NCI-H2171 (cell line): ENCODE measurements at regions not wholly inside any gene's neighbourhood (a gene's known extent, or its start where the extent isn't known, plus 50 kb on each side); places are given as distances from the start of the nearest gene placed in this dataset.
"Not testable (repeated sequence)": the region's sequence is repeated elsewhere in the genome, so short reads cannot be mapped to it uniquely, and the experiment has no call there.

Experiments
- DNase-seq: peaks from one replicate; lab custom pipeline; 2025; lab: John Stamatoyannopoulos, UW

- no peak for DNase-seq
Measured at GRCh38 chr9:20238921-20239320, 383.4 kb downstream of the MLLT3 start.

DNA sequence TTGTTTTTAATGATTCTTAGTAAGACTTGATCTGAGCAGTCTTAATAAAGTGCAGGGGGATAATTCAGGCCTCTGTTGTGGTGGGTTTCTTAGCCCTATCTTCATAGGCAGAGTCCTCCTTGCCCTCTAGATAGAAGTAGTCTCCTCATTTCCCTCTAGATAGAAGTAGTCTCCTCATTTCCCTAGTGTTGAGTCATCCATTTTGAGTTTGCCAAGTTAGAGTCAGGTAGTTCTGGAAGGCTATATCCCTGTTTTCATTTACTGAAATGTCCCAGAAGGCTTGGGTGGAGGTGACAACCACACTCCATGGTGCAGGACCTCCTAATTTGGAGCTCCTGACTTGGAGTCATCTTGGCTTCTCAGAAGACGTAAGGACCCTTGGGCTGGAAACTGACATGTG lies 384.6 kb downstream of the MLLT3 start:
- no peak for DNase-seq

DNA sequence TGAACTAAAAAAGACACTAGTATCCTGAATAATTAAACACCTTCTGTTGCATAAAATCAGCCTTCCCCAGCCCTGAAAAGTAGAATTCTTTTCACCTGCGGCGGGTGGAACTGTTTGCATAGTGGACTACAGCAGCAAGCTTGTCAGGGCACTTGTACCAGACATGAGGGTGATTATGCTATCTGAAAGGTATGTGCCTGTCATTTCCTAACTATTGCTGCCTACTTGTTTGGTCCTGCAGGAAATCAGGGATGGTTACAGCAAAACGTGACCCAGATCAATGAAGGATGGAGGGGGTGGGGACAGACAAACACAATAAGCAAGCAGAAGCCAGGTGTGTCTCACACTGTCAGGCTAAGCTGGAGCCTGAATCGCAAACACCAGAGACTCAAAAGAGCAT lies 385.6 kb downstream of the MLLT3 start:
- DNase-seq = no peak

GRCh38 chr9:20235206-20235605 lies 387.1 kb downstream of the MLLT3 start:
- not testable (repeated sequence) for DNase-seq

DNA sequence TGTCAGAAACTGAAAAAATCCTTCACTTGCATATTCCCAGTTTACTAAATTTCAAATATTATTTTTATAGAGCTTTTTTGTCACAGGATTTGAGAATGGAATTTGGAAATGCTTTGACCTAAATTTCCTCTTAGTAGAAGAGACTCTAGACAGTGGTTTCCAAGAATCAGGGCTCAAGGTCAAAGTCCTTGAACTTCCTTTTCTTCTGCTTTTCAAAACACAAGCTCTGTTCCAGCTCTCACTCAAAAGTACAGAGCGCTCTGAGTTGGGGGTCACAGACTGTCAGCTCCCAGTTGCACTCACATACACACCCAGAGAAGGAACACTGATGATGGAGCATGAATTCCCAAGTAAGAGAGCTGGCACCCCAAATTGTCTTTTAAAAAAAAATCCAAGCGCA lies 394.2 kb downstream of the MLLT3 start:
- DNase-seq = no peak

GRCh38 chr9:20227166-20227874 lies 395.0 kb downstream of the MLLT3 start:
- DNase-seq = no peak

GRCh38 chr9:20226345-20226744 lies 396.0 kb downstream of the MLLT3 start:
- no peak for DNase-seq

GRCh38 chr9:20225826-20226225 lies 396.5 kb downstream of the MLLT3 start:
- no peak for DNase-seq

- DNase-seq = no peak
Measured at GRCh38 chr9:20224756-20225155, 397.5 kb downstream of the MLLT3 start.

GRCh38 chr9:20220286-20220685 lies 402.0 kb downstream of the MLLT3 start:
- no peak for DNase-seq

GRCh38 chr9:20219437-20219836 lies 402.9 kb downstream of the MLLT3 start:
- DNase-seq = no peak

- no peak for DNase-seq
Measured at GRCh38 chr9:20217596-20217995, 404.7 kb downstream of the MLLT3 start.

- DNase-seq = no peak
Measured at GRCh38 chr9:20216438-20216837, 405.9 kb downstream of the MLLT3 start.

DNA sequence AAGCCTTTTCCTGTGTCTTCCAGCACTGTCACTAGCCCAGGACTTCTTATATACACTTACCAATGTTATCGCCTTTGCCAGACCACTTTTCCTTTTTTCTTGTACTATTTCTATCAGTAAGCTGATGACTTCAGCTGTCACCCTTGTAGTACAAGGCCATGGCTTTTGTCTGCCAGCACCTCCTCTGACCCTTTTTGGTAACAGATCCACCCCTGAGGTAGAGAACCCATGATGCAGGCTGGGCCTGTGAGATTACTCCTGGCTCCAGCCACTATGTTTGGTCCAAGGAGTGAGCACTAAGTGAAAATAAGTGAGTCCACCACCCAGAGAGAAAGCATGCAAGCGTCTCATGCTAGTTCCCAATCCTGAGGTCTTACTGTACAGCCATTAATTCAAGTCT lies 406.7 kb downstream of the MLLT3 start:
- DNase-seq = no peak

- DNase-seq = no peak
Measured at GRCh38 chr9:20212806-20213205, 409.5 kb downstream of the MLLT3 start.

DNA sequence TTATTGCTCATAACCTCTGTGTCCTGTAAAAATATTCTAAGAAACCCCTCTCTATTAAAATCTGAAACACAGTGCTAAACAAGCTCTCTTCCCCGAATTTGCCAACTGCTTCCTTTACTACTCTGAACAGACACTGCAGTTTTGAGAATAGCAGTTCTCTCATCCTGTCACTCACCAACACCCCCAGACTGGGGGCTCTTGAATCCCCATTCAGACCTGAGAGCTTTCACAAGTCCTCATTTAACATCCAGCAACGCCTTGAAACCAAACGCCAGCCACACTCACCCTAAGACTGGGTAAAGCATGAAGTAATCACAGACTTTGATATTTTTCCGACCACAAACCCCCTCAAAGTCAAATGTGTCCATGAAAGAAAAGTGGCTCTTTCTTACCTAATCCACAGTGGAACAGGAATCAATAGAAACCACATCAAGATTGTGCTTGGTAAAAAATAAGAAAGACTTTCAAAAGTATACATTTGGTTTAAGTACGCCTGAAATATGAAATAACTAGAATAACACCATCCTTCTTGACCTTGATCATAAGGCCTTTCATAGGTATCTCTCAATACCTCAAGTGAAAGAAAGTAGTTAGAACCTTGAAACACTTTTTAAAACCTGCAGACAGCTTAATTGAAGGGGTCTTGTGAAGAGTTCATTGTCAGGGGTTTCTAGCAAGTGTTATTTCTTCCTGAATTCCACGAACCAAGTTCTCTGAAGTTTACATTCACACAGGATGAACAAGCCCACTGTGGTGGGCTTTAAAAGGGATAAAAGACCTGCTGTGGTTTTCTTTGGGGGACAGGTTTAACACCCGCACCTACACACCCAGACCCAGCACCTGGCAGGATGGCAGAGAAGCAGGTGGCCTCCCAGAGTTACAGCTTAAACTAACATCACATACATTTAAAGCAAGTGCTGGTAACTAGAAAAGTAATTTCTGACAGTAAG lies 412.6 kb downstream of the MLLT3 start:
- DNase-seq = no peak

DNA sequence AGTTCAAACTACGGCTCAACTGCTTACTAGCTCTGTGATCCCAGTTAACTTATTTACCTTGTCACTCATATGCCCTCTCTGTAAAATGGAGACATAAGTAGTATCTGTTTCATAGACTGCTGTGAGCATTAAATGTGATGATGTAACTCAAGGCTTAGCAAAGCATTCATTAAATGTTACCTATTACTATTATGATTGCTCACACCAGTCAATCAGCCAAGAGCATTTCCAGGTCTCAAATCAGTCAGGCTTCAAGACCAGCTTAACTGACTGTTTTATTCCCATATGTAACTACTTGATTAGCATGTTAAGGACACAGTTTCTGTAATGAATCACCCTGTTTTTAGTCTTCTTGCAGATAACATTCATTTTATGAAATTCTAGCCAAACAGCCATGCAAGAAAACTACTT lies 413.3 kb downstream of the MLLT3 start:
- DNase-seq = no peak

GRCh38 chr9:20208226-20208625 lies 414.1 kb downstream of the MLLT3 start:
- DNase-seq = no peak

GRCh38 chr9:20207176-20207575 lies 415.1 kb downstream of the MLLT3 start:
- no peak for DNase-seq

DNA sequence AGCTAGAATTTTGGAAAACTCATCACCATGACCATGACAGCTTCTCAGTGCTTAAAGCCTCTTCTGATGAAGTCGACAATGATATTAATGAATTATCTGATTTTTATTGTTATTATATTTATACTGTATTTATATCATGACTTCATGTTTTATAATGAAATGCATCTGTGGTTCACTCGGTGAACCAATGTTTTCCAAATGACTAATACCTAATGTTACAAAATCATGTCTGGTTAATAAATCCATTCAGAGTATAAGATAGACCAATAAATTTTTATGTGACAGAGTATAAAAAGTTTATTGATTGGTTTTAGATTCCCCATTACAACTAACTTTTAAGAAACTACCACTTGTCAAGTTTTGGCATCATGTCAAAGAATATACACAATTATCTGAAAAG lies 416.5 kb downstream of the MLLT3 start:
- no peak for DNase-seq

GRCh38 chr9:20200991-20201431 lies 412.2 kb upstream of the SLC24A2 start:
- DNase-seq = no peak

DNA sequence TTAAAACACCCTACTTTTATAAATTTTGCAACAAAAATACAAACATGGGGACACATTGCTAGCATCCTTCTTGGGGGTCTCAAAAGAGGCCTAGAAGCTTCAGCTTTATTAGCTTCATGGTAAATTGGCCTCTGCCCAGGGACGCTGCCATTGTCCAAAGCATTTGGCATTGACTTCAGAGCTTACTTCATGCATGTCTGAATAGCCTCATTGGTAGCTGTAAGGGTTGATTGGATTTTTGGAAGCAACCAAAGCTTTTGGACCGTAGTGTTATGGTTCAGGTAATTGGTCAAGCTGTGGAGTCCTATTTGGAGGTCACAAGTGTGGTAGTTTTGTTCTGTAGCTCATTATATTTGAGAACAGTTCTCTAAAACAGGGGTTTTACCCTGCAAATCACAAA lies 411.7 kb upstream of the SLC24A2 start:
- DNase-seq = no peak

DNA sequence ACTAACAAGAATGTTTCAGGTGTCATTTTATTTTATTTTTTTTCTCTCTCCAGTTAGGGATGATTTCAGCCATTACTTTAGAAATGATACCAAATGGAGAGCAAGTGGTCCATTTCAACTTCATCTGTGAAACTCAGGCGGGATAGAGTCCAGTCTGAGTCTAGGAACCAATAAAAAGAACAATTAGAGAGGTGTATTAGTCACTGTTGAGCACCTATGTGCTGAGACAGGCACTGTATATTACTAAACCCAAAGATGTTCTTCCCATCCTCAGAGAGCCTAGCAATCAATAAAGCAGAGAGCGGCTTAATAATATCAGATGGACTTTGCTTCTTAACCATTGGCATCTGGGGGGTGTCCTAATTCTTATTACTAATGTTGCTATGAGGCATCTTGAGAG lies 410.3 kb upstream of the SLC24A2 start:
- no peak for DNase-seq
